Stimulated activated CD4-positive, alpha-beta T cell treated with anti-CD3 and anti-CD28 coated beads, Interleukin-15, amount 100 ng/mL, for 24 hours (primary cell): ENCODE measurements at regions not wholly inside any gene's neighbourhood (a gene's known extent, or its start where the extent isn't known, plus 50 kb on each side); places are given as distances from the start of the nearest gene placed in this dataset.

Experiments used
- DNase-seq: peaks from one replicate; pipeline ENCODE4 v3.0.0-alpha.2; 2020

GRCh38 chr4:57550198-57550597 lies 440.0 kb upstream of the IGFBP7 start:
- no peak for DNase-seq

DNA sequence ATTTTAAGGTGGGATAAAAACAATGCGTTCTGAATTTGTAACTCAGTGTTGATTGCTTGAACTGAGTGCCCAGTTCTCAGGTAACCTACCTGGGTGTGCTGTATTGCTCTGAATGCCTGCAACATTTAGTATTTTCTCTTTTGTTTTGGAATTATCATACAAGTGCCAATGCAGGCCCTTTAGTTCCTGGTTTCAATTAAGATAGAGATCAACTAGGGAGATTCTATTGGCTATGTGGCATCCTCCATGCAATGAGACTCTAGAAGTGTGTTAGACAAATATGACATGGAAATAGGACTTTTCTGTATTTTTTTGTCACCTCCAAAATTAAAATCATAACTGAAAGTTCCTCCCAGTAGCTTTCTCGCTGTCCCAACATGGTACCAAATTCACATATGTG lies 438.7 kb upstream of the IGFBP7 start:
- no peak for DNase-seq

DNA sequence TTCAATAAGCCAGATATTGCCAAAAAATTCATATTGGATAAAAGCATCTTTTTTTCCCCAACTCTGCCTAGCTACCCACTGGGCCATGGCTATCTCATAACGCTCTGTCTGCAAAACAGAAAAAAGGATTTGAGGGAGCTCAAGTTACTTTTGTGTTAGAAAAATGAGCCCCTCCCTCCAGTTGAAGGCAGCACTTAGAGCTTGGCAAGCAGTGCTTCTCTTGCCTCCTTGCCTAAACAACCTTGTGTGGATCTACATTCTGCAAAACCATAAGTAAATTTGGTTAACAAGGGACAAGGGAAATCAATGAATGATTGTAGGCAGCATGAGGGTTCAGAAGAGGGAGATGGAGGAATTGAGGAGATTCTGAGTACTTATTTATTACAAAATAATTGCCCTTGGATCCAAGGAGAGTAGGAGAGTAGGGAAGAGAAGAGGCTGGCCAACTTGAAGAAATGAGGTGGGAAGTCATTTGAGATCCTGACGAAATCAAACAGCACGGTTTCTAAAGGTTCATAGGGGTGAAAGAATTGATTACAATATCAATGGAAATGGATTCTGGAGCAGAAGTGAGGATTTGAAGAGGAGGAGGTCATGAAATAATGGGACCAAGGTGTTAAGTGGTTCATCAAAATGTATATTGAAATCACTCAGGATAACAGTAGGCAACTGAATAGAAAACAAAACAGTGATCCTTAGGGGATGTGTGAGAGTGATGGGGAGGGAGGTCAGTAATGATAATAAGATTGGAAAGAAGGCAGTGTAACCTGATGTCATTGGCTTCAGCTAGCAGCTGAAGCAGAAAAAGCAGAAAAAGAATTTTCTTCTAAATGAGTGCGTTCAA lies 434.8 kb upstream of the IGFBP7 start:
- no peak for DNase-seq

DNA sequence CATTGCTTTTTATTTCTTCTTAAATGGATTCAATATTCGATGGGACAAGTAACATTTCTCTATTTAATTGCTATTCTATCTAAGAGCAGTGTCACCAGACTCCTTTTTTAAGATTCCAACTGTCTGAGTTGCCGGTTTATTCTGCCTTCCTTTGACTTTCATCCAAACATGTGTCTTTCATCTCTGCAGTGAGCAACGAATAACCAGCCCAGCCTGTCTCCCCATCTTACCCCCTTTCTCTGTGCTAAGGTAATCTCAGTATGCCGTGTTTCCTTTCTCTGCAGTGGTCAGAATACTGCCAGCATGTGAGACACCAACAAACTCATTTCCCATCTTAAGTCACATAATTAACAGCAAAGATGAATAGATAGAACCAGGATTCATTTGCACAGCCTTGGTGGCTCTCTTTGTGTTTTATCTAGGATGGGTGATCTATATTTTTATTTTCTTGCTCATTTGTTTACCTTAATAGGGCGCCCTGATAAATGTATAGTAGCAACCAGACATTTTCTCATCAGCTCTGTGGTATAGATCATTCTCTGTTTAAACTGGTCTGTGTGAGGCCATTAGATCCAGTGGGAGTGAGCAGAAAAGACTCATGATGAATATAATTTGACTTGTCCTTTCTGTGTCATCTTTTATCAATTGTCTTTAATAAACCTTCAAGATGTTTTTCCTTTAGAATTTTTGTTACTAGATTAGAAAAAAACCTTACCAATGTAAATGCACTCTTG lies 394.8 kb upstream of the IGFBP7 start:
- no peak for DNase-seq

DNA sequence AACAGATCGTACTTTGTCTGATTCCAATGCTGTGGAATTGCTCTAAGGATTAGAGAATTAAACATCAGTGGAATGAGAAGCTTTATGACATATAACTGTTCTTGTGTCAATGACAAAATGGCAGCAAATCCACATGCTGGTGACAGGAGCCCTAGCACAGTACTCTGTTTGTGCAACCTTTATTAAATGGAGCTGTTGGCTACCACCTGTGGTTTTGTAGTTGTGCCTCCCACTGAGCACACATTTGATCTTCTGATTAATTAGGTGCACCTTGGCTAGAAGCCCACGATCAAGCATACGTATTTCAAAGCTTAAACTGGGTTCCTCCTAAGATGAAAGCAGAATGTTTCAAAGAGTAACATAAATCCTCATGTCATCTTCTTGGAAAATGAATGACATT lies 394.0 kb upstream of the IGFBP7 start:
- no peak for DNase-seq

DNA sequence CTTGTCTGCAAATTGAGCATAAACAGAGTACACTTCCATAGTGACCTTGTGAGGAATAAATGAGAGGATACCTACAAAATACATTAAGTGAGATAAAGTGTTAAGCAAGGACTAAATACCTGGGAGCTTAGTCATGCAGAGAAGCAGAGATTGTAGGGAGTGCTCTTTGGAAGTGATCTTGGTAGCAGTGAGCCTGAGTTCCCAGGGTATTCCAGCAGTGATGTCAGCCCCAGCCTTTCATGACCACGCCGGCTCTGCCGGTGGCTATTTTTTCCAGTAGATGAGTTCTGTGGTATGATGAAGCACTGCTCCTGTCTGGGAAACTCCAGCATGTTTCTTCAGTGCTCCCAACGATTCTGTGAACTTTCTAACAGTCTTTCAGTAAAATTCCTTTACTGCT lies 391.5 kb upstream of the IGFBP7 start:
- DNase-seq = no peak

GRCh38 chr4:57499786-57500185 lies 389.6 kb upstream of the IGFBP7 start:
- DNase-seq = no peak

DNA sequence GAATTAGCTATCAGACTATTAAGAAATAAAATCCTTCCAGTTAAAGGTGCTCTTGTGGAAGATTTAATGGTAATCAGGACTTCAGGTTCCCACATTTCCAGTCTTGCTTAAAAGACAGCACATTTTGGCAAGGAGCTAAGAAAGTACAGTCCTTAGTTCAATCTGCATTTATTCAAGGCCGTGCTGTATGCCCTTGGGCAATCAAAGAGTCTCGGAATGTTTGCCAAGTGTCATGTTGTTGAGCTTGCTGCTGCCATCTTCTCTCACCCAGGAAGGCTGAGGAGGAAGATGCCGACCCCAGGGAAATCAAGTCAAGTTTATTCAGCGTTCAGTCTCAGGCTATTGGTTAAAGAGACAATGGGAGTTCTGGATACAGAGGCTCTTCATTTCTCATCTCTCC lies 388.1 kb upstream of the IGFBP7 start:
- no peak for DNase-seq

GRCh38 chr4:57496697-57497471 lies 386.7 kb upstream of the IGFBP7 start:
- DNase-seq = no peak

- DNase-seq = no peak
Measured at GRCh38 chr4:57494821-57495220, 384.6 kb upstream of the IGFBP7 start.

GRCh38 chr4:57492251-57492878 lies 382.2 kb upstream of the IGFBP7 start:
- no peak for DNase-seq

DNA sequence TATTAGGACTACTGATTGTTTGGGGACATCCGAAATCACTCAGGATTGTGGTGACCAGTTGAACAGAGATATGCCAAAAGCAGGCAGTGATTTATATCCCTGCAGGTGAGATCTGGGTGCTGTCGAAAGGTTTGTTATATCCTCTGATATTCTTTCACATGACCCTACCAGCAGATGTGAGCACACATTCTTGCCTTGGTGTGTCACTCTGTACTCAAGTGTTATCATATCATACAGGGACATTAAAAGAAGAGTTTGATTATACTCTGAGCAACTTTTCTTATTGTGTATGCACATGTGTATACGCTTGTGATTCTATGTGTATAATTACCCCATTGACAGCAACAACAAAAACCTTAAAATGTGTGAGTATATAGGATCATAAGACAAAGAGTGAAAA lies 381.2 kb upstream of the IGFBP7 start:
- no peak for DNase-seq

DNA sequence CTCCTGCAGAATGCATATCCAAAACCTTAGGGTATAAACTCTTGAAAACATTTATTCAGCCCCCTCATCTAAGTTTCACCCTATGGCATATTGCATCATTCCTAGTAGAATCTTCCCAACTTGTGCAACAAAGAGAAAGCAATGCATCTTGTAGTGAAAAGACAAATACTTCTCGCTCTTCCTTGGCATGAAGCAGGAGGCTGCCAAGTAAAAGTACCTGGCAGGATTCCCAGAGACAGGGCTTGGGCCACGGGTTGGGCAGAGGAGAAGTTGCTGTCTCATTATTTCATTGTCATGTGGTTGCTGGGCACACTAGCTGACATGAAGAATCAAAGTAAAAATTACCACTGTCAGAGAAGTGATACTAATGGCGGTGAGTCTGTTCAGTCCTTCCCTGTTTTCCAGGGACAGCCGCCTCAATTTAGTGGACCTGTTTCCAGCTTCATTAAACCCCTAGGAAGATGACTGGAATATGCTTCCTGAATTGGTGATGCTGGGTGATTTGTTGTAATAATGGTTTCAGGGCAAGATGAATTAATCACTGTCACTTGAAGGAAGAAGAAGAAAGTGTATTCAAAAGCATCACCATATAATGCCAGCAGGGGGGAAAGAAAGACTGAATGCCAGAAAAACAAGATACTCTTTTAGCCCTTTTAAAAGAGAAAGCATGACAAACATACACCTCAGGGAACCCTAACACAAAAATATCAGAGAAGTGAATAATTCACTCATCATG lies 380.5 kb upstream of the IGFBP7 start:
- DNase-seq = no peak

DNA sequence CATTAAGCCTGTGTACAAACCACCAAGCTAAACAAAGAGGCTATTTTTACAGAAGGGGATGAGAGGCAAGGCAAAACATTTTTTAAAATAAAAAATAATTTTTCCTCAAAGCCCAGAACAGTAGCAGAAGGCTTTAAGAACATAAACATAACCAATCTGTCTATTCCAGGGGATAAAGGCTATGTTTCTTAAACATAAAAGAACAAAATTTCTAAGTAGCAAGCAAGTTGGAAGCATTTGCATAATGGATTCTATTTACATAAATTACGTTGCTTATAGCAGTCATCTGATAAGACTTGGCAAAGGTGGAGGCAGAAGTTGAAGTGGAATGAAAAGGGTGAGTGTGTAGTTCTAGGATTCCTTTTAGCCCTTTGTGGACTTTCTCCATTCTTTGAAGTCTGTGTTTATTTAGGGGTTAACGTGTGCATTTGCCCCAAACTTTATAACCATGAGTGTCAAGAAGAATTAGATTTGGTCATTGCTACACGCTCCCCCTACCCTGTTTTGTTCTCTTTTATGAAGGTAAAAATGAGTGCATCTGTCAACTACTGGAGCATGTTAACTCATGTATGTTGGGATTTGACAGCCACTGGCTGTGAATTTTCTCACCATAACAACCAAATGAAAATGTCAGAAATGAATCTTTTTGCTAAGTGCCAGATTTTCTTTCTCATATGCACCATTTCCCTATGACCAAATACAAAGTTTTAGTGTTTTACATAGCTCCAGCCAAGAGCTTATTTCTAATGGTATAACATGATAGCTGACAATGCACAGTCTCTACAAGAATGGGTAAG lies 378.4 kb upstream of the IGFBP7 start:
- DNase-seq = no peak

DNA sequence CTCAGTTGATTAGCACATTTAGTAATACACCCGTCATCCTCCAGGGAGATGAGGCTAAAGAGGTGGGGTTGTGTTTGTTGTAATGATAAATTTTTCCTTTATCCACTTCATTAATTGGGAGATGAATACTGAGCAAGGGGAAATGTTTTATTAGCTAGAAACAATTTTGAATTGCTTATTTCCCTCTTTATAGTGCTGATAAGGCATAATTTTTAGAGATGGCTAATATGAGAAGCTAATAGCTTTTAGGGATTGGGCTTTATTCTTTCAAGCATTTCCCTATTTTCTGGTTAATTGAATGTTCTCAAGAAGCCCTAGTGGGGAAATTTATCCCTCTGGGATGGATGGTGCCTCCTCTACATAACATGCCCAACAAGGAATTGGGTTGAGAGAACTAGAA lies 365.2 kb upstream of the IGFBP7 start:
- no peak for DNase-seq

DNA sequence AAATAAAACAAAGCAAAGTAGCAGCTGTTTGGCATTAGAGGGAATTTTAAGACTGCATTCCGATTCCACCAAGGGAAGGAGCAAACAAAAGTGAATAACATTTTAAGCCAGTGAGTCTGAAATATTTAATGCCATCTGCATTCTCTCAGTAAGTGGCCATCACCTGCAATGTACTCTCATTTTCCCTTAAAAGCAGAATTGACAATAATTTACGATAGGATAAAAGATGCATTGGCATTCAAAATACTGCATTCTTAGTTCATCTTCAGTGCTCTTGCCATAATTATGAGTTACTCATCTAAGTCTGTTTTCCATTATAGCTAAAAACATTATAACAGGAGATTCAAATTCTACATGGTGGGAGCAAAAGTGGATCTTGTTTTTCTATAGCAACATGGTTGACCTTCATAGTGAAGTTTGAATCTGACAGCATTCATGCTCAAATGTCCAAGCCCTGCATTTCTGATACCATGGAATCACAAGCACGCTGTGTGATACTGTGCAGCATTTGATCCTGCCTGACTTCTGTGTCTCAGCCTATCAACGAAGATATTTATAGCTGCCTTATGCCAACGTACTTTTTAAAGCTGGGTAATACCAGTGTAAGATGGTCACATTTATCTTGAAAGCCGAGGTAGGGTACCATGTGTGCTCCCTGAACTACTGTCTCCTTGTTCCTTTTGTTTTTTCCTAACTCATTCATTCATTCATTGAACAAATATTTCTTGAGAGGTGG lies 355.3 kb upstream of the IGFBP7 start:
- no peak for DNase-seq

GRCh38 chr4:57462843-57463242 lies 352.7 kb upstream of the IGFBP7 start:
- no peak for DNase-seq

DNA sequence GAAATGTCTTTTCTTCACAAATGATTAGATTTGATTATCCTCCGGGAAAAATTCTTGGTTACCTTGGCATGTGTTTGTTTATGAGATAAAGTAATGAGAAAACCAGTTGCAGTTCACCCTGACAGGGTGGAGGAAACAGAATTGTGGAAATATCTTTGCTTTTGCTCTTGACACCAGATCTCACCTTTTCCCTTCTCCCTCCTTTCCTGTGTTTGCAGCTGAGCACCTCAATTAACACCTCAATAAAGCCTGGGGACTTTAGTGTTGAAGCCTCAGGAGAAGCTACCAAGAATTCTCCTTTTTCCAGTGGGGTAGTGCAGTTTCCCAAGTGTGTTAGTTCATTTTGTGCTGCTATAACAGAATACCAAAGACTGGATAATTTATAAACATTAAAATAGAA lies 350.8 kb upstream of the IGFBP7 start:
- DNase-seq = no peak

- DNase-seq = no peak
Measured at GRCh38 chr4:57448901-57449300, 338.7 kb upstream of the IGFBP7 start.

DNA sequence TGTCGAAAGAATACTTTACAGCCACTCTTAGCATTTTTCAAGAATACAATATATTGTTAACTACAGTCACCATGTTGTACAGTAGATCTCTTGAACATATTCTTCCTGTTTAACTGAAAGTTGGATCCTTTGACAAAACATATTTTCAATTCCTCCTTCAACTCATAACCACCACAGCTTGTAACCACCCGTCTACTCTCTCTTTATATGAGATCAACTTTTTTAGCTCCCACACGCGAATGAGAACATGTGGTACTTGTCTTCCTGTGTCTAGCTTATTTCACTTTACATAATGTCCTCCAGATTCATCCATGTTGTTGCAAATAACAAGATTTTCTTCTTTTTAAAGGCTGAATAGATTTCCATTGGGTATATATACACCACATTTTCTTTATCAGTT lies 338.3 kb upstream of the IGFBP7 start:
- DNase-seq = no peak

DNA sequence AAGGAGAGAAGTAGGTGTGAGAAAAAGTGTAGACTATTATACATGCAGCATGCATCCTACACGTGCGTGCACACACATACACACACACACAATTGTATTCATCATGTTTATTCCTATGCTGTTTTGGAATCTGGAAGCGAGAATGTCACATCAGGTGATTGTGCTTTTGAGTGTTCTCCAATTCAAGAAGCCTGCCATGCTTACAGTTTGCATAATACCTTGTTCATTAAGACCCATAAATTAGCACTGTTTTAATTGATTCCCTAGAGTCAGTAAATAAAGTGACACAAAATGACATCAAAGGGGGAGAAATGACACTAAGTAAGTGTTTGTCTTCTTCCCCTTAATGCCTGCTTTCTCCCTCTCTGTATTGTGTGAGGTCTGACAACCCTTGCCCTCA lies 336.1 kb upstream of the IGFBP7 start:
- no peak for DNase-seq
